ENCODE measurements at regions not wholly inside any gene's neighbourhood (a gene's known extent, or its start where the extent isn't known, plus 50 kb on each side); places are given as distances from the start of the nearest gene placed in this dataset.

- H3K18ac ChIP-seq (ENCODE audit: extremely low read depth, low read length), result no peak overlapping the region
- H4K91ac ChIP-seq (replicated peaks; ENCODE audit: insufficient read length, low read length), result no peak overlapping the region
- H3K79me1 ChIP-seq (ENCODE audit: low read depth, low read length), result no peaks in the 10 kb centered on the region
- H3K79me2 ChIP-seq (ENCODE audit: control insufficient read depth in 1 of 2, insufficient read depth in 2 of 2, low read length in 2 of 2), result no peaks in the 10 kb centered on the region
- WGBS, 2 experiments (ENCODE audit: extremely low coverage in 1 of 2, insufficient coverage in 1 of 2, insufficient read length in 1 of 2, insufficient replicate concordance in 2 of 2, low coverage in 1 of 2, low lambda C conversion rate in 2 of 2, missing lambda C conversion rate in 1 of 2), result 100% methylated on average over 3 of the region's 3 CpGs; no CpG with 5 or more reads in 1 of the 2 experiments
- POLR2A ChIA-PET (ENCODE audit: partially characterized antibody), result no interaction called here
- no peaks in the 10 kb centered on the region for H3K27me3 ChIP-seq (replicated peaks in 1 of 4; ENCODE audit: control insufficient read depth in 3 of 4, extremely low read depth in 1 of 4, insufficient read depth in 3 of 4, low read length in 3 of 4)
- H3K9ac ChIP-seq (replicated peaks in 1 of 4; ENCODE audit: extremely low read depth in 1 of 4, low read depth in 3 of 4, low read length in 3 of 4), result no peak overlapping the region
- no peaks in the 10 kb centered on the region for H3K36me3 ChIP-seq (ENCODE audit: control insufficient read depth in 2 of 4, insufficient read depth in 4 of 4, low read length in 3 of 4)
- H3K23me2 ChIP-seq (ENCODE audit: low read depth, low read length), result no peaks in the 10 kb centered on the region
- H3K4me3 ChIP-seq (ENCODE audit: extremely low read depth in 1 of 4, insufficient read depth in 2 of 4, low read depth in 3 of 4, low read length in 4 of 4), result no peak overlapping the region
- H2BK120ac ChIP-seq (replicated peaks; ENCODE audit: low read depth, low read length), result no peak overlapping the region
- no peak overlapping the region for H2BK20ac ChIP-seq (ENCODE audit: low read length)
- H4K20me1 ChIP-seq (replicated peaks in 1 of 2; ENCODE audit: control insufficient read depth in 1 of 2, insufficient read depth in 2 of 2, low read length in 2 of 2), result no peaks in the 10 kb centered on the region
- H3K4ac ChIP-seq (replicated peaks; ENCODE audit: insufficient read length, low read depth, low read length), result no peak overlapping the region
- no peak overlapping the region for H4K8ac ChIP-seq (ENCODE audit: extremely low read depth, insufficient read depth, low read length)
- CTCF ChIA-PET (ENCODE audit: partially characterized antibody), result no interaction called here
- no peak overlapping the region for H3K56ac ChIP-seq (replicated peaks; ENCODE audit: insufficient read length, low read depth, low read length)
- no peak overlapping the region for H3K14ac ChIP-seq (ENCODE audit: insufficient read length)
- H2AFZ ChIP-seq (ENCODE audit: low read length), result no peak overlapping the region
- H3K9me3 ChIP-seq (ENCODE audit: insufficient read depth in 2 of 2, low read depth in 1 of 2, low read length in 1 of 2), result peaks cover 11 to 14% of the 10 kb centered on the region in 2 experiments
- DNase-seq (ENCODE audit: low read depth in 1 of 2, low spot score in 2 of 2) (no peak), FAIRE-seq (no peak)
- no peak overlapping the region for H2AK5ac ChIP-seq (ENCODE audit: low read depth, low read length)
- H3K27ac ChIP-seq (ENCODE audit: low read depth, low read length), result no peak overlapping the region
- H2BK12ac ChIP-seq (ENCODE audit: low read depth, low read length), result no peak overlapping the region
- no peak overlapping the region for H2BK15ac ChIP-seq (ENCODE audit: low read length)
- no peaks in the 10 kb centered on the region for H3K4me1 ChIP-seq (replicated peaks in 1 of 4; ENCODE audit: control insufficient read depth in 3 of 4, insufficient read depth in 4 of 4, low read length in 3 of 4)
- H3K4me2 ChIP-seq (ENCODE audit: insufficient read depth in 1 of 2, low read depth in 2 of 2, low read length in 2 of 2), result no peak overlapping the region
- no peak overlapping the region for H4K5ac ChIP-seq (ENCODE audit: insufficient read length, low read depth, low read length)
- H3K23ac ChIP-seq (ENCODE audit: insufficient read length), result no peak overlapping the region
- no peak overlapping the region for H2BK5ac ChIP-seq (ENCODE audit: low read depth, low read length)
- TF ChIP-seq CTCF (IDR thresholded peaks at IDR 0.05; ENCODE audit: control extremely low read depth in 1 of 3, insufficient read depth in 1 of 3, low read depth in 1 of 3, low read length in 3 of 3), result no peak
- no peak for TF ChIP-seq CEBPB (IDR thresholded peaks at IDR 0.05; ENCODE audit: low read depth, low read length)
- TF ChIP-seq CHD2 (IDR thresholded peaks at IDR 0.05; ENCODE audit: low read length), result no peak
- no peak for TF ChIP-seq CBX8 (IDR thresholded peaks at IDR 0.05; ENCODE audit: borderline replicate concordance, low read depth, low read length)
- TF ChIP-seq EP300 (IDR thresholded peaks at IDR 0.05; ENCODE audit: borderline replicate concordance in 1 of 2, low read depth in 2 of 2, low read length in 2 of 2), result no peak
- no peak for TF ChIP-seq SP1 (IDR thresholded peaks at IDR 0.05; ENCODE audit: low read depth, low read length)
- TF ChIP-seq POLR2A (IDR thresholded peaks at IDR 0.05; ENCODE audit: control extremely low read depth in 1 of 2, low read depth in 2 of 2, low read length in 2 of 2), result no peak
- no peak for TF ChIP-seq SIX5 (IDR thresholded peaks at IDR 0.05; ENCODE audit: low read depth, low read length)
- TF ChIP-seq TAF1 (IDR thresholded peaks at IDR 0.05; ENCODE audit: low read depth, low read length), result no peak
- no peak for TF ChIP-seq BCL11A (IDR thresholded peaks at IDR 0.05; ENCODE audit: low read depth in 2 of 2, low read length in 2 of 2)
- TF ChIP-seq YY1 (IDR thresholded peaks at IDR 0.05; ENCODE audit: low read depth, low read length), result no peak
- no peak for TF ChIP-seq SAP30 (IDR thresholded peaks at IDR 0.05; ENCODE audit: insufficient read depth, insufficient replicate concordance, low read length)
- no peak for TF ChIP-seq RBBP5 (IDR thresholded peaks at IDR 0.05; ENCODE audit: borderline replicate concordance, low read depth, low read length)
Observed at GRCh38 chr9:31232485-31232884, 1152.0 kb upstream of the ACO1 start.
